T1000 (cell line): ENCODE measurements at regions not wholly inside any gene's neighbourhood (a gene's known extent, or its start where the extent isn't known, plus 50 kb on each side); places are given as distances from the start of the nearest gene placed in this dataset.
A peak's percentile ranks its signal among the peaks of the same experiment; 100 is the strongest.

Experiments used
- DNase-seq: peaks from one replicate; lab custom pipeline; 2025; ENCODE audit warnings: mixed read lengths; lab: John Stamatoyannopoulos, UW

- peak; percentile 7 for DNase-seq
Measured at GRCh38 chr10:21173802-21174714, 276.9 kb upstream of the NEBL start.

GRCh38 chr10:21172930-21173801 lies 276.1 kb upstream of the NEBL start:
- DNase-seq: no peak

GRCh38 chr10:21172542-21172929 lies 275.4 kb upstream of the NEBL start:
- no peak for DNase-seq

DNA sequence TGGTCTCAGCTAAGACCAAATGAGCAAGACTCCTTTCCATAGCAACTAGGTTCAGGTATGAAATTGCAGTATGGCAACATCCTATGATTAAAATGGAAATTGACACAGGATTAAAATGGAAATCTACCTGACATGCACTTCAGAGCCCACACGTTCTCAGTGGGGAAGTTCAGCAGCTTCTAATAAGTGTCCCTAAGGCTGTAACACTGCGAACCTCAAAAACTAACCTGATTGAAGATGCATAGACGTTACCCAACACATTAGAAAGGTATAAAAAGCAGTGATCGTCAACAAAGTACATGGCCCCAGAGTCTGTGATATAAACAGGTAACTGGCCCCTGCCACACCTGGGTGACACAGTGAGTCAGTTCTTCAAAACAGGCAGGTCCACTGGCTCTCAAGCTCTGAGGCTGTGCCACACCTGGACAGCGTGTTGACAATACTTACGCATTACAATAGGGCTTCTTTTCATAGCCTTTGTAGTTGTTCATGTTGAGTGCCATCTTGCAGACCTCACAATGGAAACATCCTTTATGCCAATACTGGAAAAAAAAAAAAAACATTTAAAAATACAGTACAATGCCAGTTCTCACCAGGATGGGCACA lies 274.9 kb upstream of the NEBL start:
- DNase-seq: no peak

DNA sequence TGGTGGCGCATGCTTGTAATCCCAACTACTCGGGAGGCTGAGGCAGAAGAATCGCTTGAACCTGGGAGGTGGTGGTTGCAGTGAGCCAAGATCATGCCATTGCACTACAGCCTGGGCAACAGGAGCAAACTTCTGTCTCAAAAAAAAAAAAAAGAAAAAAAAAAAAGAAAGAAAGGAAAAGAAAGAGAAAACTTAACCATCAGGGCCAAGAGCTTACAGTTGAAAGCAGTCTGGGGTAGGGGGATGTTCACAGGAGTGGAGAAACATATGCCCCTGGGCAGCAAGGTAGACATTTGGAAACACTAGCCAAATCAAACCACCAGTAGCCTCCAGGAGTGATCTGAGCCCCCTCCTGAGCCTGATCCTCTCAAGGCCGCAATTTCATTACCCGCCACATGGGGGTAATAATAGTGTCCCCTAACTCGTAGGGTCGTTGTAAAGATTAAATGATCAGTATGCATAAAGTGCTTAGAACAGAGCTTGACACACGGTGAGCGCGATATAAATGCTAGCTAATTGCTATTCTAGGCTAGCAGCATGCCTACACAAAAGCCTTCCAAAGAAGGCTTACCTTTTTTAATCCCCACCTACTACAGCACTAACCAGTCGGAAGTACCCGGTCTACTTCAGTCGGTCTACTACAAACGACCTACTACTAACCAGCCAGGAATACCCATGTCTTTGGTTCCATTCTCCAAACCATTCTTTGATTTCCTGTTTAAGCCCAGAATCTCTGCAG lies 274.3 kb upstream of the NEBL start:
- no peak for DNase-seq

DNA sequence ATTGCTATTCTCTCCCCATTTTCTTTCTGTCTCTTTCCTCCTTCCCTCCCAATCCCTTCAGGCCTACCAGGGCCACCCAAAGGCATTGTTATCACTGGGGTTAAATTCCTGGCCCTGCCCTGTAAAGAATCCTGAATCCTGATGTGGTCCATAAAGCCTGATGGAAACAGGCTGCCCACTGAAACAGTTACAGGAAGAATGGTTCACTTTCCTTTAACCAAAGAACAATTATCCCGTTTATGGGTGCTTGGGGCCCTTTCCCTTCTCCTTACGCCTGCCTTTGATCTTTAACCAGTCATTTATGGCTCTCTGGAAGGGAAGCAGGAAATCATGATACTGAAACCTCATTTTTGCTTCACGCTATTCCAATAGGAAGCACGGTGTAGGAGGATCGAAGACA lies 273.1 kb upstream of the NEBL start:
- no peak for DNase-seq

- no peak for DNase-seq
Measured at GRCh38 chr10:21169271-21169670, 272.2 kb upstream of the NEBL start.

DNA sequence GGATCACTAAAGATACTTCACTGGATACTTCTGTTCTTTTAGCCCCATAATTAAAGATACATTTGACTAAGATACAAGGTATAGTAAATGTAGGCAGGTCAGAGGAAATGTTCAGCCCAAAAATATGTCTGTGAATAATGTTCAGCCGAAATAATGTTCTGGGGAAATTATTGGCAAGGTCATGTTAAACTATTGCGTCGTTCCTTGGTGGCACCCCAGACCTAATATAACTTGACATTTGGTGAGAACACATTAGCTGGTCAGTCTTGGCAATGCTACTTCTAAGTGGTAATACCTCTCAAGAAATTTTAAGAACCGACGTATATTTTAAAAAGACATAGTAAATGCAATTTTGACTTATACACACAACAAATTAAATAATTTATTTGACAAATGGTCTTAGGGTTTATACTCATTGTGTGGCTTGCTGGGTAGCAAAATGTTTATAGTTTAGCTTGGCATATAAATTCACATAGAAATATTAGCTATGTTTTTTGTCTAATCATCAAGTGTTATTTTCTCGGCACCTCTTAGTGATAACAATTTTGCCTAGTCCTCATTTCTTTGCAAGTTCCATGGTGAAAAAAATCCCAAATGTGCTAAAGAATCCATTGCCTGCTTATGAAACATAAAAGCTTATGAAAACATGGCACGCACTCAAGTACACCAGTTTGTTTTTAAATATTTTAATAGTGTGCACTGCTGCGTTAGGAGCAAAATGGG lies 270.3 kb upstream of the NEBL start:
- DNase-seq: no peak

GRCh38 chr10:21166557-21167287 lies 269.6 kb upstream of the NEBL start:
- DNase-seq: no peak

- DNase-seq: no peak
Measured at GRCh38 chr10:21165489-21165888, 268.4 kb upstream of the NEBL start.

DNA sequence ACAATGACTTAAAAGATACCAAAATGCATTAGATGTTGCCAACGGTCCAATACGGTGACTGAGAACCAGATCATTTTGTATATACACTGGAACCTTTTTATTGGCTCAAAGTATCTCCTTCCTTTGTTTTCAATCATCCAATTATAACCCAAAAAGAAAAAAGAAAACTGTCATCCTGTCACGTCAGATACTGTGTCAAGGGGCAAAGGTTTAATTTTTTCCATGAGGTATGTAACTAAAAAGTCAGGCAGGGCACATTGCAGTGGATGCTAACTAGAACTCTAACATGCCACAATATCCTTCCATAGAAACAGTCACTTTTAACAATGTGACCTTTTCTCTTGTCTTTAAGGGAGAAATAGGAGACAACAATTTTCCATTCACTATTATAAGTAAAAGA lies 267.6 kb upstream of the NEBL start:
- DNase-seq: no peak

DNA sequence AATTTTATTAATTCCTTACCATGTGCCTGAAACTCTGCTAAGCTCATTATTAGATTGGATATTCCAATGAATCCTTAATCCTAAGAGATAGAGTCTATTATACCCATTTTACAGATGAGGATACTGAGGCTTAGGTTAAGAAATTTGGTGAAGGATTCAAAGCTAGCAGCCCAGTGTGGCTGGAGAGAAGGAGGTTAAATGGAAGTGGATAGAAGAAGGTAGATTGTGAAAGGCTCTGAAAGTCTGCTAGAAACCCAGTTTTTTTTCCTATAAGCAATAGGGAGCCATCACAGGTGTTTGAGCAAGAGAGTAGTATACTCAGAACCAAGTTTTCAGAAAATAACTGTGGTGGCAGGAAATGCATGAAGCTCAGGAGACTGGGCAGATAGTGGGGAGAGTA lies 265.8 kb upstream of the NEBL start:
- DNase-seq: no peak

GRCh38 chr10:21161647-21162046 lies 264.5 kb upstream of the NEBL start:
- no peak for DNase-seq

DNA sequence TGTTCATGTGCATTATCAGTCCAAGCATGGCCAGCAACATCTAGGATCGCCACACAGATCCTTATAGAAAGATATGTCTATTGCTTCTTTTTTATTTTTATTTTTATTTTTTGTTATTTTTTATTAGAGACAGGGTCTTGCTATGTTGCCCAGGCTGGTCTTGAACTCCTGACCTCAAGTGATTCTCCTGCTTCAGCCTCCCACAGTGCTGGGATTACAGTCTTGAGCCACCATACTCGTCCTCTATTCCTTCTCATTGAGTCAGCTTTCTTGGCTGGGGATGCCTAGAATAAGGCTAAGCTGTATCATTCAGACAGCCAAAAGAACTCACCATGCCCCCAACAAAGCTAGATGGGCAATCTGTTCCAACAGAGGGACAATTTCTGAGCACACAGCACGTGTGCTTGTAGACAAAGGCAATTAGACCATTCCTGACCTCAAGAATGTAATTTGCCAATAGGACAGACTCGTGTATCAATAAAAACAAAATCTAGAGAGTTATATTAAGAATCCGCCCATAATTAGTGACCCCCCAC lies 264.0 kb upstream of the NEBL start:
- no peak for DNase-seq

GRCh38 chr10:21160116-21160515 lies 263.0 kb upstream of the NEBL start:
- no peak for DNase-seq

DNA sequence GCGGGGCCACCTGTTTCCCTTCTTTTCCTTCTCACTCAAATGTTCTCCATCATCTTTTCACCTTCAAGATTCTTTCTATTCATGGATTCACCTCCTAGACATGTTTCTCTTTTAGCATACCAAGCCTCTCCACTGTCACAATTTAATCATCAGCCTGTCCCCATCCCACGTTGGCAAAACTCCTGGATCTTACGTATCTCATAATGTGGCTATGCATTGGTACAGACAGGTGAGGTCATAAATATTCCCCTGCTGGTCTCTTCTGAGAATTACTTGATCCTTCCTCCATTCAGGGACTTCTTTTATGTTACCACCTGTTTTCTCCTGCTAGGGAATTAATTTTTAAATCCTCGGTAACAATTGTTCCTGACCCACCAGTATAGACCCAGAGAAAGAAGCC lies 262.6 kb upstream of the NEBL start:
- DNase-seq: no peak

DNA sequence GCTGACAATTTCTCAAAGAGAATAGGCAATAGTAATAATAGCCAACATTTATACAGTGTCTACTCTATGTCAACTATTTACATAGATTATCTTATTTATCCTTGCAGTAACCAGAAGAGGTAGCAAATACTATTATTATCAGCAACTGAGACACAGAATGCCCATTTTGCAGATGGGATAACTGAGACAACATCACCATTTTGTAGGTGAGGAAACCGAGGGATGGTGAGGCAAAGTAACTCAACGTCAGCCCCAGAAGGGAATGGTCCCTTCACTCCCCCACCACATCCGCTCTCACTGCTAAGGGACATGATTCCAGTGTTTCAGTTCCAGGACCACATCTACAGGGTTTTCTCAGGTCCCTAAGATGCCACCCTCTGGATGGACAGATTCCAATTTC lies 261.2 kb upstream of the NEBL start:
- DNase-seq: no peak

- no peak for DNase-seq
Measured at GRCh38 chr10:21157664-21158063, 260.6 kb upstream of the NEBL start.

DNA sequence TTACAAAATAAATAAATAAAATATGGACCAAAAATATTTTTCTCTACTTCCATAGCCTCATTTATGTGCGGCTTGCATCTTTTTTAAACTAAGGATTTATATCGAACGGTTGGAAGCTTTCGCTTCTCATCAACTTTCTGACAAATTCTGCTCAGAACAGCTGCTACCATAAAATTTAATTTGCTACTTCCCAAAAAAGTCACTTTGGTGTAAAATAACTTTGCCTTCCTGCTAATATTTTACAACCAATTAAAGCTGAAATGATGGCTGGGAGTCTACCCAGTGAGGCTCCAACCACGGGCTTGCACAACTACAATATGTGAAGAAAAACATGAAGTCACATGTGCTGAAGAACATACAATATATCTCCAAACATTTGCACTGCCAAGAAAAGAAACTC lies 253.1 kb upstream of the NEBL start:
- DNase-seq: no peak

DNA sequence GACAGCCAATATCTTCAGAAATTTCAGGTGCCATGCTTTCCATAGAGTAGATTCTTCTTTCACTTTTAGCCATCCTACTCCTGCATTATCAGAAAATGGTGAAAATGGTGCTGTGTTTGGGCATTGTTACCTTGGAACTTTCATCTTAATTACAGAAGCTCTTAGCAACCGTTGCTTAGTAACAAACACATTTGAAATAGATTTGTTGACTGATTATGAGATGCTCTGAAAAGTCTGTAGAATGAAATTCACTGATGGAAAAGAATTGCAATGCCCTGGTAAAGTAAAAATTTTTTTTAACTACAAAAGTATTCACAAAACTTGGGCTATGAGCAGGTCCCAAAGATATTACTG lies 249.3 kb upstream of the NEBL start:
- DNase-seq: no peak
